K562 (cell line): ENCODE measurements at regions not wholly inside any gene's neighbourhood (a gene's known extent, or its start where the extent isn't known, plus 50 kb on each side); places are given as distances from the start of the nearest gene placed in this dataset.

Experiments used
- CGGBP1 ChIP-seq: fragments of 250-450 bp; sonication (Bioruptor Pico); IDR thresholded peaks from 2 replicates; pipeline ENCODE4 v1.9.0; 2021; ENCODE audit warnings: mild to moderate bottlenecking
- CTCF ChIP-seq, 3 experiments: IDR thresholded peaks in 2 of 3; conservative IDR thresholded peaks in 1 of 3; 2 replicates each; pipeline ENCODE4 v1.5.1; 2011 to 2012; ENCODE audit warnings: low read length in 3 of 3, mild to moderate bottlenecking in 3 of 3, control low read depth in 2 of 3, improper control_type of control experiment in 1 of 3, inconsistent platforms in 1 of 3, low read depth in 1 of 3, mixed read lengths in 1 of 3, moderate library complexity in 1 of 3; ENCODE audit not compliant: insufficient read depth in 2 of 3
- ILF3 ChIP-seq: fragments of 450-650 bp; IDR thresholded peaks from 2 replicates; pipeline ENCODE4 v1.6.1; 2018; ENCODE audit warnings: antibody characterized with exemption, mild to moderate bottlenecking, moderate library complexity, borderline replicate concordance
- RAD21 ChIP-seq, 2 experiments: fragments of 250-450 bp in 1 of 2; fragments of 450-650 bp in 1 of 2; sonication (Bioruptor Pico) in 1 of 2; formaldehyde crosslinking in 1 of 2; IDR thresholded peaks in 1 of 2; conservative IDR thresholded peaks in 1 of 2; 2 replicates each; pipeline versions ENCODE4 v1.4.0 to v1.8.0; 2020 to 2022; ENCODE audit warnings: mild to moderate bottlenecking in 2 of 2, moderate library complexity in 1 of 2
- TAF1 ChIP-seq: IDR thresholded peaks from 2 replicates; pipeline ENCODE4 v1.6.1; 2011; ENCODE audit warnings: mild to moderate bottlenecking, low read length, moderate library complexity; ENCODE audit not compliant: insufficient read depth, control insufficient read depth, severe bottlenecking; ENCODE audit errors: extremely low read depth
- TEAD4 ChIP-seq, 2 experiments: sonication (generic) in 1 of 2; formaldehyde crosslinking in 1 of 2; IDR thresholded peaks; 2 replicates each; pipeline versions ENCODE4 v1.6.1 to v1.8.0; 2012 to 2022; ENCODE audit warnings: borderline replicate concordance in 1 of 2, inconsistent platforms in 1 of 2, low read length in 1 of 2, mild to moderate bottlenecking in 1 of 2, missing genetic modification reagents in 1 of 2
- ZNF140 ChIP-seq: fragments of 250-450 bp; sonication (Bioruptor Pico); IDR thresholded peaks from 2 replicates; pipeline ENCODE4 v1.8.0; 2021; ENCODE audit warnings: moderate library complexity, mild to moderate bottlenecking, inconsistent platforms

GRCh38 chr2:19739256-19739655 lies 162.5 kb downstream of the TTC32 start:
- TF ChIP-seq RAD21 (CRISPR knock-in tag; conservative IDR thresholded peaks at IDR 0.05 in 1 of 2, IDR thresholded peaks at IDR 0.05 in 1 of 2) (no peak), CGGBP1 (CRISPR knock-in tag) (no peak), ZNF140 (CRISPR knock-in tag) (no peak), CTCF (IDR thresholded peaks at IDR 0.05 in 2 of 3, conservative IDR thresholded peaks at IDR 0.05 in 1 of 3; ENCODE audit: insufficient read depth in 2 of 3, low read depth in 1 of 3, low read length in 3 of 3) (no peak), TAF1 (no peak), TEAD4 (IDR thresholded peaks at IDR 0.05; ENCODE audit: low read length) (no peak), TEAD4 (CRISPR knock-in tag; IDR thresholded peaks at IDR 0.05; ENCODE audit: borderline replicate concordance) (no peak), ILF3 (no peak)
